Left lung (tissue), 4 donors: ENCODE measurements at regions not wholly inside any gene's neighbourhood (a gene's known extent, or its start where the extent isn't known, plus 50 kb on each side); places are given as distances from the start of the nearest gene placed in this dataset.
"Not testable (repeated sequence)": the region's sequence is repeated elsewhere in the genome, so short reads cannot be mapped to it uniquely, and the experiment has no call there.

Experiments used
- ATAC-seq: fragments of 200-7000 bp; cut with Tn5 transposase; one replicate; pipeline ENCODE4 v1.9.1; 2020; ENCODE audit warnings: moderate library complexity
- DNase-seq, 4 donors: peaks; one replicate each; pipeline ENCODE4 v3.0.0-alpha.2; 2013 to 2020
- H3K27ac ChIP-seq, 2 donors: fragments of 200-600 bp; sonication (generic) in 1 of 2; one replicate each; pipeline versions ENCODE4 v1.5.0 to v1.8.0; 2020 to 2021
- H3K27me3 ChIP-seq, 2 donors: fragments of 200-600 bp; sonication (generic) in 1 of 2; one replicate each; pipeline versions ENCODE4 v1.5.0 to v1.8.0; 2020 to 2021
- H3K36me3 ChIP-seq, 2 donors: fragments of 200-600 bp; sonication (generic) in 1 of 2; one replicate each; pipeline versions ENCODE4 v1.5.0 to v1.8.0; 2020 to 2021
- H3K4me1 ChIP-seq, 2 donors: fragments of 200-600 bp; one replicate each; pipeline ENCODE4 v1.8.0; 2021
- H3K4me3 ChIP-seq, 2 donors: fragments of 200-600 bp; sonication (generic) in 1 of 2; one replicate each; pipeline versions ENCODE4 v1.5.0 to v1.8.0; 2020 to 2021; ENCODE audit warnings: mild to moderate bottlenecking in 1 of 2
- H3K9me3 ChIP-seq, 2 donors: fragments of 200-600 bp; sonication (generic) in 1 of 2; one replicate each; pipeline versions ENCODE4 v1.5.0 to v1.8.0; 2020 to 2021
- intact Hi-C, 2 donors: fragments of 100-400 bp; cut with DNase I; formaldehyde crosslinking; loops; one replicate each; pipeline versions ENCODE4 v1.11.2 to v1.14.2; 2022
- TF ChIP-seq, protein P1 (sequence below), 2 donors: fragments of 200-600 bp; sonication (generic) in 1 of 2; IDR thresholded peaks; one replicate each; pipeline versions ENCODE4 v1.5.0 to v1.8.0; 2021; ENCODE audit warnings: antibody characterized with exemption in 2 of 2
- donor health status: DM: no; HTN: yes; CAD: no.
- donor health status: DM: no; HTN: no; CAD: no.

DNA sequence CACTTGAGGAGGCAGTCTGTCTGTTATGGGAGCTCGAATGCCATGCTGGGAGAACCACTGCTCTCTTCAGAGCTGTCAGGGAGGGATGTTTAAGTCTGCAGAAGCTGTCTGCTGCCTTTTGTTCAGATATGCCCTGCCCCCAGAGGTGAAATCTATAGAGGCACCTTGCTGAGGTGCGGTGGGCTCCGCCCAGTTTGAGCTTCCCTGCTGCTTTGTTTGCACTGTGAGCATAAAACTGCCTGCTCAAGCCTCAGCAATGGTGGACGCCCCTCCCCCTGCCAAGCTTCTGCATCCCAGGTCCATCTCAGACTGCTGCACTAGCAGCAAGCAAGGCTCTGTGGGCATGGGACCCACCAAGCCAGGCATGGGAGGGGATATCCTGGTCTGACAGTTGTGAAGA is 247.5 kb downstream of the LMX1A start:
- ATAC-seq (no peak), DNase-seq (no peak)
- no peaks in the 10 kb centered on the region for H3K36me3 ChIP-seq

DNA sequence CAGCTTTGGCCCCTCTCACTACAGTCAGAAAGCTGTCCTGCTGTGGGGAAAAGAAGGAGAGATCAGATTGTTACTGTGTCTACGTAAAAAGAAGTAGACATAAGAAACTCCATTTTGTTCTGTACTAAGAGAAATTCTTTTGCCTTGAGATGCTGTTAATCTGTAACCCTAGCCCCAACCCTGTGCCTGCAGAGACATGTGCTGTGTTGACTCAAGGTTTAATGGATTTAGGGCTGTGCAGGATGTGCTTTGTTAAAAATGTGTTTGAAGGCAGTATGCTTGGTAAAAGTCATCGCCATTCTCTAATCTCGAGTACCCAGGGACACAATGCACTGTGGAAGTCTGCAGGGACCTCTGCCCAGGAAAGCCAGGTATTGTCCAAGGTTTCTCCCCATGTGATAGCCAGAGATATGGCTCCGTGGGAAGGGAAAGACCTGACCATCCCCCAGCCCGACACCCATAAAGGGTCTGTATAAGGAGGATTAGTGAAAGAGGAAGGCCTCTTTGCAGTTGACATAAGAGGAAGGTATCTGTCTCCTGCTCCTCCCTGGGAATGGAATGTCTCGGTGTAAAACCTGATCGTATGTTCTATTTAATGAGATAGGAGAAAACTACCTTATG is 263.9 kb downstream of the LMX1A start:
- H3K27me3 ChIP-seq, H3K27ac ChIP-seq, H3K36me3 ChIP-seq, H3K4me1 ChIP-seq, intact Hi-C loops, DNase-seq, H3K4me3 ChIP-seq, ATAC-seq: not testable (repeated sequence)
- H3K9me3 ChIP-seq = peaks cover 0 to 25% of the 10 kb centered on the region in 2 donors

More for the DNA sequence above, 247.5 kb downstream of the LMX1A start:
- Histone ChIP-seq H3K4me3 (no peak overlapping the region), H3K27ac (no peak overlapping the region), H3K27me3 (peaks cover 0 to 10% of the 10 kb centered on the region in 2 donors), H3K4me1 (no peaks in the 10 kb centered on the region), H3K9me3 (no peaks in the 10 kb centered on the region)
- TF ChIP-seq, protein P1, sequence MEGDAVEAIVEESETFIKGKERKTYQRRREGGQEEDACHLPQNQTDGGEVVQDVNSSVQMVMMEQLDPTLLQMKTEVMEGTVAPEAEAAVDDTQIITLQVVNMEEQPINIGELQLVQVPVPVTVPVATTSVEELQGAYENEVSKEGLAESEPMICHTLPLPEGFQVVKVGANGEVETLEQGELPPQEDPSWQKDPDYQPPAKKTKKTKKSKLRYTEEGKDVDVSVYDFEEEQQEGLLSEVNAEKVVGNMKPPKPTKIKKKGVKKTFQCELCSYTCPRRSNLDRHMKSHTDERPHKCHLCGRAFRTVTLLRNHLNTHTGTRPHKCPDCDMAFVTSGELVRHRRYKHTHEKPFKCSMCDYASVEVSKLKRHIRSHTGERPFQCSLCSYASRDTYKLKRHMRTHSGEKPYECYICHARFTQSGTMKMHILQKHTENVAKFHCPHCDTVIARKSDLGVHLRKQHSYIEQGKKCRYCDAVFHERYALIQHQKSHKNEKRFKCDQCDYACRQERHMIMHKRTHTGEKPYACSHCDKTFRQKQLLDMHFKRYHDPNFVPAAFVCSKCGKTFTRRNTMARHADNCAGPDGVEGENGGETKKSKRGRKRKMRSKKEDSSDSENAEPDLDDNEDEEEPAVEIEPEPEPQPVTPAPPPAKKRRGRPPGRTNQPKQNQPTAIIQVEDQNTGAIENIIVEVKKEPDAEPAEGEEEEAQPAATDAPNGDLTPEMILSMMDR (IDR thresholded peaks at IDR 0.05) = no peak
- intact Hi-C loops = no loop called here

DNA sequence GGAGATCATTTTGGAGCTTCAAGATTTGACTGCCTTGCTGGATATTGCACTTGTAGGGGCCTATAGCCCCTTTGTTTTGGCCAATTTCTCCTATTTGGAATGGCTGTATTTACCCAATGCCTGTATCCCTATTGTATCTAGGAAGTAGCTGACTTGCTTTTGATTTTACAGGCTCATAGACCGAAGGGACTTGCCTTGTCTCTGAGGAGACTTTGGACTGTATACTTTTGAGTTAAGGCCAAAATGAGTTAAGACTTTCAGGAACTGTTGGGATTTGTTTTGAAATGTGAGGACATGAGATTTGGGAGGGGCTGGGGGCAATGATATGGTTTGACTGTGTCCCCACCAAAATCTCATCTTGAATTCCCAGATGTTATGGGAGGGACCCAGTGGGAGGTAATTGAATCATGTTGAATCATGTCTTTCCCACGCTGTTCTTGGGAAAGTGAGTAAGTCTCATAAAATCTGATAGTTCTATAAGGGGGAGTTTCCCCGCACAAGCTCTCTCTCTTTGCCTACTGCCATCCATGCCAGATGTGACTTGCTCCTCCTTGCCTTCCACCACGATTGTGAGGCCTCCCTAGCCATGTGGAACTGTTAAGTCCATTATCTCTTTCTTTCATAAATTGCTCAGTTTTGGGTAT is 276.1 kb downstream of the LMX1A start:
- ATAC-seq (no peak), DNase-seq (no peak)
- Histone ChIP-seq H3K27me3 (no peaks in the 10 kb centered on the region), H3K9me3 (no peaks in the 10 kb centered on the region), H3K27ac (no peak overlapping the region), H3K36me3 (no peaks in the 10 kb centered on the region), H3K4me1 (no peaks in the 10 kb centered on the region), H3K4me3 (no peak overlapping the region)
- intact Hi-C loops = no loop called here
- TF ChIP-seq, protein P1 (IDR thresholded peaks at IDR 0.05) = no peak

DNA sequence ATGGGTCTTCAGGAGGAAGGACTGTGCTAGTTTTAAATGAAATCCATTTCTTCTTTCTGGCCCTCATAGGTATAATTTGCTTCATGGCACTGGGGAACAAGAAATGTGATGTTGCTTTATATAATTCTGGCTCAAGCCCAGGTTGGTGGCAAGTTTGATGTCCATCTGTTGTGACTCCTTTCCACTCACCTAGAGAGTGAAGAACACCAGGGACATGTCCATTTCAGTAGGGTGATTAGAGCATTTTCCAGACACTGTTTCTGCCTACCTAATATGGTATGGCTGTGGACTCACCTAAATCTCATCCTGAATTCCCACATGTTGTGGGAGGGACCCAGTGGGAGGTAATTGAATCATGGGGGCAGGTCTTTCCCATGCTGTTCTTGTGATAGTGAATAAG is 278.1 kb downstream of the LMX1A start:
- Histone ChIP-seq H3K4me3 (no peak overlapping the region), H3K27ac (no peak overlapping the region), H3K36me3 (no peaks in the 10 kb centered on the region), H3K9me3 (no peaks in the 10 kb centered on the region), H3K4me1 (no peaks in the 10 kb centered on the region), H3K27me3 (no peaks in the 10 kb centered on the region)
- TF ChIP-seq, protein P1 (IDR thresholded peaks at IDR 0.05) = no peak
- DNase-seq (no peak), ATAC-seq (no peak)
- intact Hi-C loops = no loop called here

DNA sequence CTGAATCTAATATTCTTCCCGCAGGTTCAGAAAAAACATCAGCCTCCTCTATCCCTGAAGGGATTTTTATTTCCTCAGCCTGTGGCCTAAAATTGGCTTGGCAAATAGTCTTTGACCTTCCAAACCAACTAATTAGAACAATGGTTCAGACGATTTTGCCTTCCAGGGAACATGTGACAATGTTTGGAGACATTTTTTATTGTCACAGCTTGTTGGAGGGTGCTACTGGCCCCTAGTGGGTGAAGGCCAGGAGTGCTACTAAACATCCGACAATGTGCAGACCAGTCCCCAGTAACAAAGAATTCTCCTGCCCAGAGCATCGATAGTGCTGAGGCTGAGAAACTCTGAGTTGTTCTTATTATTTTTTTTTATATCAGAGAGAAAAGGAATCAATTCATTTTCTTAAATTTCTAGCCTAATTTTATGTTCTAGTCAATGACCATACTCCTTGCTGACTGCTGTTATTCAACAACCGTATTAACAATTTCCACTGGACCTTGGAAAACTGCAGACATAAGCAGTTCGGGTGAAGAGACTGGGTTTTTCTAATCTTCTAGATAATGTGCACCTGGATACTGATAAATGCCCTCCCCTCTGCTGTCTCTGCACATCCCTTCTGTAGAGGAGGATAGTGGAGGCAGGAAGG is 280.7 kb downstream of the LMX1A start:
- intact Hi-C loops = no loop called here
- H3K9me3 ChIP-seq = no peaks in the 10 kb centered on the region
- no peak overlapping the region for H3K27ac ChIP-seq
- H3K36me3 ChIP-seq = no peaks in the 10 kb centered on the region
- TF ChIP-seq, protein P1 (IDR thresholded peaks at IDR 0.05) = peak; percentile 29 to 31
- peak in 1 of 4 donors; percentile 24 for DNase-seq
- no peak overlapping the region for H3K4me3 ChIP-seq
- H3K4me1 ChIP-seq = no peaks in the 10 kb centered on the region
- no peaks in the 10 kb centered on the region for H3K27me3 ChIP-seq
- peak; percentile 48 for ATAC-seq
